ENCODE measurements at regions not wholly inside any gene's neighbourhood (a gene's known extent, or its start where the extent isn't known, plus 50 kb on each side); places are given as distances from the start of the nearest gene placed in this dataset.

DNA sequence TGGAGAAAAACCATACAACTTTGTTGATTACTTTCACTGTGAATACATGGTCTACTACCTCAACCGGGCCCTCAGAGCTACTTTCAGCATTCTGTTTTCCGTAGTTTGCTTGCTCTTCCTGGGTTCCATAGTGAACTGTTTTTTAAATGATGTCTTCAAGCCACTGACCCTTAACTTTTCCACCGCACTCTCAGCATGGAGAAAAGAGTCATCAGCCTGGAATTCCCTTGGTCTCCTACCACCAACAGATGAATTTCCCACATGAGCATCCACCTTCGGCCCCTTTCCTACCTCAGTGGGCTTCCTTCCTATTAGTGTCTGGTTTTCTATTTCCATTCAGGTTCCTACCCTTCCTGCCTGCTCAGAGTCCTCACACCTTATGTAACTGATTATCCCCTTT lies 135.9 kb upstream of the ADAMTSL1 start:
- intact Hi-C loops (cut with micrococcal nuclease): no loop called here
- POLR2A ChIA-PET: no interaction called here
- ATAC-seq (ENCODE audit: low read depth): no peak
- TF ChIP-seq, protein P1, sequence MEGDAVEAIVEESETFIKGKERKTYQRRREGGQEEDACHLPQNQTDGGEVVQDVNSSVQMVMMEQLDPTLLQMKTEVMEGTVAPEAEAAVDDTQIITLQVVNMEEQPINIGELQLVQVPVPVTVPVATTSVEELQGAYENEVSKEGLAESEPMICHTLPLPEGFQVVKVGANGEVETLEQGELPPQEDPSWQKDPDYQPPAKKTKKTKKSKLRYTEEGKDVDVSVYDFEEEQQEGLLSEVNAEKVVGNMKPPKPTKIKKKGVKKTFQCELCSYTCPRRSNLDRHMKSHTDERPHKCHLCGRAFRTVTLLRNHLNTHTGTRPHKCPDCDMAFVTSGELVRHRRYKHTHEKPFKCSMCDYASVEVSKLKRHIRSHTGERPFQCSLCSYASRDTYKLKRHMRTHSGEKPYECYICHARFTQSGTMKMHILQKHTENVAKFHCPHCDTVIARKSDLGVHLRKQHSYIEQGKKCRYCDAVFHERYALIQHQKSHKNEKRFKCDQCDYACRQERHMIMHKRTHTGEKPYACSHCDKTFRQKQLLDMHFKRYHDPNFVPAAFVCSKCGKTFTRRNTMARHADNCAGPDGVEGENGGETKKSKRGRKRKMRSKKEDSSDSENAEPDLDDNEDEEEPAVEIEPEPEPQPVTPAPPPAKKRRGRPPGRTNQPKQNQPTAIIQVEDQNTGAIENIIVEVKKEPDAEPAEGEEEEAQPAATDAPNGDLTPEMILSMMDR (IDR thresholded peaks at IDR 0.05): no peak
- CTCF ChIA-PET: no interaction called here
- no peak overlapping the region for H3K27ac Mint-ChIP-seq
- H3K36me3 Mint-ChIP-seq (ENCODE audit: low read depth): no peaks in the 10 kb centered on the region
- no peaks in the 10 kb centered on the region for H3K27me3 Mint-ChIP-seq
- no peak overlapping the region for H3K4me3 Mint-ChIP-seq
- no peaks in the 10 kb centered on the region for H3K4me1 Mint-ChIP-seq
- no peaks in the 10 kb centered on the region for H3K9me3 Mint-ChIP-seq
- no peak for DNase-seq

DNA sequence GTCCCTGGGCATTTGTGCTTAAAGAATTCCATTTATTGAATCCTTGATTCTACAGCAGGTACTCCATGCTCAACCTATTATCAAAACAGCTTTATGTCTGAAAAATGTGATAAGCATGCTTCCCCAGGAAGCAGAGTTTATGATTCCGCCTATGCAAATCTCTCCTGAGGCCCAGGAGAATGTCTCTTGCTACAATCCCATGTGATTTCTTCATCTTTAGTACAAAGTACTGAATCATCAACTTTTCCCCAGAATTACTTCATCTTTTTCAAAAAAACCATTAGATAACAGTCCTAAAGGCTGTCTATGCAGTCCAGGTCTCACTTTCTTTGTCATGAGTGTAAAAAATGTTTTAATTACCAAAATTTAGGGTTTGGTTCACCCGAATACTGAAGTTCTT lies 130.2 kb upstream of the ADAMTSL1 start:
- Mint-ChIP-seq H3K4me1 (no peaks in the 10 kb centered on the region), H3K27ac (no peak overlapping the region), H3K27me3 (no peaks in the 10 kb centered on the region), H3K36me3 (ENCODE audit: low read depth) (no peaks in the 10 kb centered on the region), H3K4me3 (no peak overlapping the region), H3K9me3 (no peaks in the 10 kb centered on the region)
- TF ChIP-seq, protein P1 (IDR thresholded peaks at IDR 0.05): no peak
- CTCF ChIA-PET: no interaction called here
- intact Hi-C loops (cut with micrococcal nuclease): no loop called here
- ATAC-seq (ENCODE audit: low read depth) (no peak), DNase-seq (no peak)
- POLR2A ChIA-PET: no interaction called here

DNA sequence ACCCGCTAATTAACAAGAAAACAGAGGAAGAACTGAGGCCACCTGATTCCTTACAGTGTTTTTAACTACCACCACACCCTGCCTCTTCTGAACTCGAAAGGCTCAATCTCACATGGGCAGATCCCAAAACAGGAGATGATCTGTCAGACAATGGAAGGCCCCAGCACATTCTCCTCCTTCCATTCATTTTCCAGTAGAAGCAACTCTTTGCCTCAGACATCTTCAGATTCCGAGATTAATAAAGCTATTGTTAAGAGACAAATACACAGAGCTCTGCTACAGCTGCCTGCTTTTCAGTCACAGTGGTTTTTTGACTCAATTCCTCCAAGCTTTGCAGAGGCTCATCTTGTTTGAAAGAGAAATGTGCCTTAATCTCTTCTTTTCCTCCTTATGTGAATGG lies 127.2 kb upstream of the ADAMTSL1 start:
- Mint-ChIP-seq H3K27ac (no peak overlapping the region), H3K36me3 (ENCODE audit: low read depth) (no peaks in the 10 kb centered on the region), H3K9me3 (no peaks in the 10 kb centered on the region), H3K27me3 (no peaks in the 10 kb centered on the region), H3K4me1 (no peaks in the 10 kb centered on the region), H3K4me3 (no peak overlapping the region)
- DNase-seq: no peak
- CTCF ChIA-PET: no interaction called here
- POLR2A ChIA-PET: no interaction called here
- ATAC-seq (ENCODE audit: low read depth): no peak
- intact Hi-C loops (cut with micrococcal nuclease): no loop called here
- TF ChIP-seq, protein P1 (IDR thresholded peaks at IDR 0.05): no peak

DNA sequence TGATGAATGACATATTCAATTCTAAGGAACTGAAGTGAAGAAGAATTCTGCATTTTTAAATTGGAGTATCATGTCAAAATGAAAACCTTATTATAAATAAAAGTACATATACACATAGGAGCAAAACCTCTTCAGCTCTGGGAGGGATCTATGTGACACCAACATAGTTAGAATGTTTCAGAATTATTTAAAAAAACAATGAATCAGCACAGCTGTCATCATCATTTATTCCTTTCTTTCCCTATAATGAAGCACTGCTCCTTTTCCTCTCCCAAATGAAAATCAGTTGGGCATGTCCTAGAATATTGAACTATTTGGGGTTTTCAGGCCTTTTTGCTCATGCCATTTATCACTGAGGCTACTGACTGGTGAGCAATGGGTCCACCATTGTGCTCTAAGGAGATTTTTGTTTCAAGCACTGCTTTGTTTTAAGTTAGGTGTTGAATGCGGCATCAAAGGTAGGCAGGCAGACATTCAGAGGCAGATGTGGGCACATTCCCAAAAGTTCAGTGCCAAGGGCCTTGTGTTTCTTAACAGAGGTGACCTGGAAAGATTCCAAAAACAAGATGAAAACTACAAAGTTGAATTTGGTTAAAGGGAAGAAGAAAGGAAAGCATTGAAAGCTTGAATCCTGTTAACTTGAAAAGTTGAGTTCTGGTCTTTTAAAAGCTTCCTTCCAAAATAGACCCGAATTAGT lies 126.4 kb upstream of the ADAMTSL1 start:
- CTCF ChIA-PET: interaction anchor here (0.6 kb wide), 1 partner anchor 194 kb away, joined by 3 read pairs; no protein-coding TSS in a partner anchor
- H3K27ac Mint-ChIP-seq: no peak overlapping the region
- TF ChIP-seq, protein P1 (IDR thresholded peaks at IDR 0.05): no peak
- POLR2A ChIA-PET: no interaction called here
- H3K27me3 Mint-ChIP-seq: no peaks in the 10 kb centered on the region
- intact Hi-C loops (cut with micrococcal nuclease): no loop called here
- ATAC-seq (ENCODE audit: low read depth): no peak
- DNase-seq: no peak
- H3K4me3 Mint-ChIP-seq: no peak overlapping the region
- H3K36me3 Mint-ChIP-seq (ENCODE audit: low read depth): no peaks in the 10 kb centered on the region
- H3K9me3 Mint-ChIP-seq: no peaks in the 10 kb centered on the region
- no peaks in the 10 kb centered on the region for H3K4me1 Mint-ChIP-seq

DNA sequence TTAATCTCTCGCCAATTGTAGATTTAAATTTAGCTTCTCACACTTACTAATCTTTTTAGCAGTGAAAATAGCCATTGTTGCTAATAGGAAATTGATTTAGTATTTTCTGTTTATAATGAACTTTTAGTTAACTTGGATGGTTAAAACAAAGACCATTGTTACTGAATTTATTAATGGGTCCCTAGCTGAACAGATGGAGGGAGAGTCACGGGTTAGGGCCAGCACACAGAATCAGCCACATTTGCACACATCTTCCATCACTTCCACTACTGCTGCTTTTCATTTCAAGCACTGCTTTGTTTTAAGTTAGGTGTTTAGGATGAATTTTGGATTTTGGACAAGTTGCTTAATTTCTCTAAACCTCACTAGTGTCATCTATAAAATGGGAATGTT lies 125.9 kb upstream of the ADAMTSL1 start:
- ChIA-PET POLR2A (no interaction called here), CTCF (interaction anchor here (0.6 kb wide), 1 partner anchor 193 kb away, joined by 3 read pairs; no protein-coding TSS in a partner anchor)
- Mint-ChIP-seq H3K4me1 (no peaks in the 10 kb centered on the region), H3K36me3 (ENCODE audit: low read depth) (no peaks in the 10 kb centered on the region), H3K27me3 (no peaks in the 10 kb centered on the region), H3K4me3 (no peak overlapping the region), H3K9me3 (no peaks in the 10 kb centered on the region), H3K27ac (no peak overlapping the region)
- intact Hi-C loops (cut with micrococcal nuclease): no loop called here
- no peak for DNase-seq
- no peak for ATAC-seq (ENCODE audit: low read depth)
- TF ChIP-seq, protein P1 (IDR thresholded peaks at IDR 0.05): no peak

Data from activated B cell treated with CpG ODN at 0.5 μM for 24 hours (primary cell).